Osteoblast (primary cell): ENCODE measurements at regions not wholly inside any gene's neighbourhood (a gene's known extent, or its start where the extent isn't known, plus 50 kb on each side); places are given as distances from the start of the nearest gene placed in this dataset.
"Not testable (repeated sequence)": the region's sequence is repeated elsewhere in the genome, so short reads cannot be mapped to it uniquely, and the experiment has no call there.

ENCODE experiments used
- DNase-seq: peaks from one replicate; pipeline ENCODE4 v3.0.0; 2011; ENCODE audit warnings: low spot score, mixed read lengths; ENCODE audit not compliant: insufficient read length; ENCODE audit errors: missing footprints
- H2AFZ ChIP-seq: 2 replicates; pipeline ENCODE4 v1.6.0; 2011; ENCODE audit warnings: mild to moderate bottlenecking, low read length
- H3K27ac ChIP-seq: 2 replicates; pipeline ENCODE4 v1.5.1; 2011; ENCODE audit warnings: mild to moderate bottlenecking, low read depth, low read length, moderate library complexity
- H3K27me3 ChIP-seq: 2 replicates; pipeline ENCODE4 v1.6.0; 2012; ENCODE audit warnings: mild to moderate bottlenecking, control low read depth, inconsistent platforms, low read length, moderate library complexity; ENCODE audit not compliant: insufficient read depth
- H3K36me3 ChIP-seq: 2 replicates; pipeline ENCODE4 v1.5.1; 2011; ENCODE audit warnings: mild to moderate bottlenecking, low read length, control low read depth, moderate library complexity; ENCODE audit not compliant: insufficient read depth
- H3K4me1 ChIP-seq: 2 replicates; pipeline ENCODE4 v1.5.1; 2011; ENCODE audit warnings: mild to moderate bottlenecking, low read length, control low read depth, moderate library complexity; ENCODE audit not compliant: insufficient read depth
- H3K4me2 ChIP-seq: 2 replicates; pipeline ENCODE4 v1.6.0; 2011; ENCODE audit warnings: mild to moderate bottlenecking, low read length; ENCODE audit not compliant: insufficient read depth
- H3K4me3 ChIP-seq: fragments of 200-600 bp; sonication (generic); 3 replicates; pipeline ENCODE4 v1.5.1; 2012; ENCODE audit warnings: mild to moderate bottlenecking, low read length, inconsistent platforms; ENCODE audit not compliant: insufficient read depth
- H3K79me2 ChIP-seq: 2 replicates; pipeline ENCODE4 v1.6.0; 2012; ENCODE audit warnings: mild to moderate bottlenecking, low read length, control low read depth, inconsistent platforms; ENCODE audit not compliant: insufficient read depth
- H3K9me3 ChIP-seq: 2 replicates; pipeline ENCODE4 v1.5.1; 2011; ENCODE audit warnings: low read depth, low read length, control low read depth
- H4K20me1 ChIP-seq: 2 replicates; pipeline ENCODE4 v1.6.0; 2012; ENCODE audit warnings: mild to moderate bottlenecking, low read length, control low read depth; ENCODE audit not compliant: insufficient read depth
- CTCF ChIP-seq: IDR thresholded peaks from 2 replicates; pipeline ENCODE4 v1.5.1; 2011; ENCODE audit warnings: mild to moderate bottlenecking, low read depth, low read length, moderate library complexity; ENCODE audit errors: extremely low read depth

- H3K9me3 ChIP-seq = no peaks in the 10 kb centered on the region
- no peak for DNase-seq
- no peak for TF ChIP-seq CTCF
- H3K27me3 ChIP-seq = no peaks in the 10 kb centered on the region
- H4K20me1 ChIP-seq = no peaks in the 10 kb centered on the region
- no peak overlapping the region for H3K4me3 ChIP-seq
- H3K79me2 ChIP-seq = no peaks in the 10 kb centered on the region
- no peak overlapping the region for H2AFZ ChIP-seq
- no peaks in the 10 kb centered on the region for H3K4me1 ChIP-seq
- no peaks in the 10 kb centered on the region for H3K36me3 ChIP-seq
- no peak overlapping the region for H3K27ac ChIP-seq
- no peak overlapping the region for H3K4me2 ChIP-seq
Measured at GRCh38 chr2:221962186-221962585, 336.6 kb downstream of the PAX3 start.

GRCh38 chr2:221961561-221961960 is 337.2 kb downstream of the PAX3 start:
- TF ChIP-seq CTCF = no peak
- H2AFZ ChIP-seq = no peak overlapping the region
- H3K36me3 ChIP-seq = no peaks in the 10 kb centered on the region
- no peaks in the 10 kb centered on the region for H3K79me2 ChIP-seq
- no peaks in the 10 kb centered on the region for H3K9me3 ChIP-seq
- H3K27me3 ChIP-seq = no peaks in the 10 kb centered on the region
- H4K20me1 ChIP-seq = no peaks in the 10 kb centered on the region
- no peak overlapping the region for H3K27ac ChIP-seq
- no peak overlapping the region for H3K4me2 ChIP-seq
- H3K4me3 ChIP-seq = no peak overlapping the region
- no peaks in the 10 kb centered on the region for H3K4me1 ChIP-seq
- no peak for DNase-seq

DNA sequence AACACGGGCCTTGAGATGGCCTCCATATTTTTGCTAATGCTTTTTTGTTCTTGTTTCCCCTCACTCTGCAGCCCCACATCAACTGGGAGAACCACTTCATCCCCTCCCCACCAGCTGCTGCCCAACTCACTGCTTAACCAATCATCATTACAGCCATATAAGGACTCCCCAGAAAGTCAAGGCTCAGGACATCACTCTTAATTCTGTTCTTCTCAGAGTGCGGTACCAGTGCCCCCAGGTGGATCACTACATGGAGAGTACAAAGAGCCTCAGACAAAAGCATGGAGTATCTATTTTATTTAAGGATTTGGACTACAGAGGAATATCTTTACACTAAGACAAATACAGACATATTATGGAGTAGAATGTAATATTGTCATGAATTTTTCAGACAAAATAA is 340.6 kb downstream of the PAX3 start:
- no peak for TF ChIP-seq CTCF
- Histone ChIP-seq H3K79me2 (no peaks in the 10 kb centered on the region), H3K4me2 (no peak overlapping the region), H3K4me3 (no peak overlapping the region), H3K4me1 (no peaks in the 10 kb centered on the region), H3K9me3 (no peaks in the 10 kb centered on the region), H4K20me1 (no peaks in the 10 kb centered on the region), H3K27me3 (no peaks in the 10 kb centered on the region), H3K36me3 (no peaks in the 10 kb centered on the region), H3K27ac (no peak overlapping the region), H2AFZ (no peak overlapping the region)
- DNase-seq = no peak

DNA sequence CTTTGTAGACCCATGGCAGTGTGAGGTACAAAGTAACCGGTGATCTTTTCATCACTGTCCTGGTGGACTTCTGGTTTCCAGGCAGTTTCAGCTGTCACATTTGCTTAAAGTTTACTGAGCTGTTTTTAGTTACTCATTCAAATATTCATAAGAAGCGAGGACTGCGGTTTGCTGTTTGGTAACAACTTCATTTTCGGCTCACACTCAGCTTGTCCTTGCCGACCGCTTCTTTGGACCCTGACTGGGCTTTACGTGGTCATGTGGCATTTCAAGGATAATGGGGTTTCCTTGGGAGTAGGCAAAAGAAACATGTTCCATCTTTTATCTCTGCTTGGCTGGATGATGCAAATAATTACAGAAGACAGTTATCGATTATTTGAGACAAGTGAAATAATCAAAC is 350.7 kb downstream of the PAX3 start:
- no peak for TF ChIP-seq CTCF
- H4K20me1 ChIP-seq = no peaks in the 10 kb centered on the region
- H3K27ac ChIP-seq = no peak overlapping the region
- H3K79me2 ChIP-seq = no peaks in the 10 kb centered on the region
- no peak overlapping the region for H3K4me2 ChIP-seq
- H2AFZ ChIP-seq = no peak overlapping the region
- H3K9me3 ChIP-seq = no peaks in the 10 kb centered on the region
- no peaks in the 10 kb centered on the region for H3K4me1 ChIP-seq
- no peak overlapping the region for H3K4me3 ChIP-seq
- no peaks in the 10 kb centered on the region for H3K36me3 ChIP-seq
- no peaks in the 10 kb centered on the region for H3K27me3 ChIP-seq
- DNase-seq = no peak

DNA sequence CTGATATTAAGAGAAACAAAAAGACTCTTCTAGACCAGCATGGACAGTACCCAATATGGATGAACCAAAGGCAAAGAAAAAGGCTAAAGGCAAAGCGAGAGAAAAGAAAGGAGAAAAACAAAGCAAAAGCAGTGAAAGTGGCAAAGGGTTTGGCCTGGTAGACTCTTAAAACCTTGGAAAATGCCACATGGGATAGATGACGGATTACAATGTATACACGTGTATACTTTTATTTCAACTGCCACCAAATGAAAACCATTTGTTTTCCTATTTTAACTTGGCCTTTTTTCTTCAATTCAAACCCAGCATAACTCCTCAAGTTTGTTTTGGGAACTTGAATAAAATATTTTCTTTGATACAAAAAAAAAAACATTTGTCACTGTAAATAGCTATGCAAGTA is 354.3 kb downstream of the PAX3 start:
- not testable (repeated sequence) for H4K20me1 ChIP-seq, H2AFZ ChIP-seq, H3K79me2 ChIP-seq, DNase-seq, H3K4me1 ChIP-seq, H3K36me3 ChIP-seq, H3K27me3 ChIP-seq, H3K4me3 ChIP-seq, H3K27ac ChIP-seq, H3K4me2 ChIP-seq, H3K9me3 ChIP-seq
